OCI-LY1 (cell line): ENCODE measurements at regions not wholly inside any gene's neighbourhood (a gene's known extent, or its start where the extent isn't known, plus 50 kb on each side); places are given as distances from the start of the nearest gene placed in this dataset.

Source experiments
- H2AFZ ChIP-seq: fragments of 200-600 bp; sonication (generic), shearing (Covaris generic); 2 replicates; pipeline ENCODE4 v1.6.0; 2014; ENCODE audit warnings: antibody characterized with exemption, mild to moderate bottlenecking, low read length
- H3F3A ChIP-seq: fragments of 200-600 bp; sonication (generic), shearing (Covaris generic); 2 replicates; pipeline ENCODE4 v1.6.0; 2014; ENCODE audit warnings: mild to moderate bottlenecking, antibody characterized with exemption, low read length, moderate library complexity; ENCODE audit not compliant: insufficient read depth
- H3K27ac ChIP-seq: fragments of 200-600 bp; sonication (generic); 2 replicates; pipeline ENCODE4 v1.5.1; 2014; ENCODE audit warnings: low read length, mixed run types, mild to moderate bottlenecking, low read depth; ENCODE audit not compliant: poor library complexity, severe bottlenecking
- H3K27me3 ChIP-seq: fragments of 200-600 bp; sonication (generic); 2 replicates; pipeline ENCODE4 v1.6.0; 2014; ENCODE audit warnings: antibody characterized with exemption, mild to moderate bottlenecking, low read length, moderate library complexity; ENCODE audit not compliant: insufficient read depth
- H3K36me3 ChIP-seq: fragments of 200-600 bp; sonication (generic); 2 replicates; pipeline ENCODE4 v1.6.1; 2014; ENCODE audit warnings: mild to moderate bottlenecking, antibody characterized with exemption, low read length, moderate library complexity, mixed read lengths; ENCODE audit not compliant: insufficient read depth
- H3K4me1 ChIP-seq: fragments of 200-600 bp; sonication (generic); 2 replicates; pipeline ENCODE4 v1.5.1; 2014; ENCODE audit warnings: mild to moderate bottlenecking, low read length, moderate library complexity; ENCODE audit not compliant: insufficient read depth, severe bottlenecking
- H3K4me2 ChIP-seq: fragments of 200-600 bp; sonication (generic), shearing (Covaris generic); 2 replicates; pipeline ENCODE4 v1.6.1; 2014; ENCODE audit warnings: low read length
- H3K4me3 ChIP-seq: fragments of 200-600 bp; sonication (generic); 2 replicates; pipeline ENCODE4 v1.5.1; 2014; ENCODE audit warnings: low read length, low read depth, mild to moderate bottlenecking, mixed read lengths; ENCODE audit not compliant: poor library complexity, severe bottlenecking
- H3K79me2 ChIP-seq: fragments of 200-600 bp; shearing (Covaris generic); 2 replicates; pipeline ENCODE4 v1.6.1; 2016; ENCODE audit warnings: mixed run types, low read length, mixed read lengths; ENCODE audit not compliant: insufficient read depth
- H3K9ac ChIP-seq: fragments of 200-600 bp; sonication (generic), shearing (Covaris generic); 2 replicates; pipeline ENCODE4 v1.6.1; 2014; ENCODE audit warnings: mild to moderate bottlenecking, low read length, mixed read lengths
- H3K9me2 ChIP-seq: fragments of 200-600 bp; sonication (generic), shearing (Covaris generic); 2 replicates; pipeline ENCODE4 v1.6.1; 2014; ENCODE audit warnings: low read depth, mild to moderate bottlenecking, low read length, mixed read lengths
- H3K9me3 ChIP-seq: fragments of 200-600 bp; shearing (Covaris generic); 2 replicates; pipeline ENCODE4 v1.6.1; 2014; ENCODE audit warnings: low read length, mixed read lengths
- H4K20me1 ChIP-seq: fragments of 200-600 bp; sonication (generic), shearing (Covaris generic); 2 replicates; pipeline ENCODE4 v1.6.0; 2016; ENCODE audit warnings: mild to moderate bottlenecking, low read length; ENCODE audit not compliant: insufficient read depth
- CTCF ChIP-seq: fragments of 200-600 bp; sonication (generic), shearing (Covaris generic); IDR thresholded peaks from 2 replicates; pipeline ENCODE4 v1.5.1; 2017; ENCODE audit warnings: mild to moderate bottlenecking, antibody characterized with exemption, low read length, moderate library complexity, mixed read lengths
- EZH2 ChIP-seq: fragments of 200-600 bp; sonication (generic), shearing (Covaris generic); IDR thresholded peaks from 2 replicates; pipeline ENCODE4 v1.8.0; 2017; ENCODE audit warnings: borderline replicate concordance, mixed run types, mild to moderate bottlenecking, antibody characterized with exemption, low read length, moderate library complexity, mixed read lengths

- Histone ChIP-seq H3K36me3 (no peaks in the 10 kb centered on the region), H3K27me3 (no peaks in the 10 kb centered on the region), H3K9me2 (no peaks in the 10 kb centered on the region), H3K9ac (no peak overlapping the region), H3K4me3 (no peak overlapping the region), H3K27ac (no peak overlapping the region), H2AFZ (no peak overlapping the region), H3K79me2 (no peaks in the 10 kb centered on the region), H3K4me1 (no peaks in the 10 kb centered on the region), H3K9me3 (no peaks in the 10 kb centered on the region), H3F3A (no peaks in the 10 kb centered on the region), H3K4me2 (no peak overlapping the region), H4K20me1 (no peaks in the 10 kb centered on the region)
- TF ChIP-seq EZH2 (no peak), CTCF (no peak)
Measured at GRCh38 chr6:919500-919899, 226.6 kb upstream of the EXOC2 start.

- no peak overlapping the region for H3K4me2 ChIP-seq
- TF ChIP-seq EZH2 (no peak), CTCF (no peak)
- H3K9me2 ChIP-seq = no peaks in the 10 kb centered on the region
- no peak overlapping the region for H2AFZ ChIP-seq
- H3K9me3 ChIP-seq = no peaks in the 10 kb centered on the region
- no peaks in the 10 kb centered on the region for H3F3A ChIP-seq
- no peaks in the 10 kb centered on the region for H3K4me1 ChIP-seq
- no peak overlapping the region for H3K27ac ChIP-seq
- H3K27me3 ChIP-seq = no peaks in the 10 kb centered on the region
- no peak overlapping the region for H3K9ac ChIP-seq
- H3K36me3 ChIP-seq = no peaks in the 10 kb centered on the region
- H3K79me2 ChIP-seq = no peaks in the 10 kb centered on the region
- no peak overlapping the region for H3K4me3 ChIP-seq
- no peaks in the 10 kb centered on the region for H4K20me1 ChIP-seq
Measured at GRCh38 chr6:917939-918338, 225.0 kb upstream of the EXOC2 start.

GRCh38 chr6:917296-917695 is 224.4 kb upstream of the EXOC2 start:
- H3K4me2 ChIP-seq = no peak overlapping the region
- no peaks in the 10 kb centered on the region for H3F3A ChIP-seq
- H3K36me3 ChIP-seq = no peaks in the 10 kb centered on the region
- H3K27ac ChIP-seq = no peak overlapping the region
- no peak overlapping the region for H3K4me3 ChIP-seq
- H3K79me2 ChIP-seq = no peaks in the 10 kb centered on the region
- H3K9me3 ChIP-seq = no peaks in the 10 kb centered on the region
- H2AFZ ChIP-seq = no peak overlapping the region
- H3K4me1 ChIP-seq = no peaks in the 10 kb centered on the region
- H3K9ac ChIP-seq = no peak overlapping the region
- TF ChIP-seq EZH2 (no peak), CTCF (no peak)
- no peaks in the 10 kb centered on the region for H4K20me1 ChIP-seq
- H3K9me2 ChIP-seq = no peaks in the 10 kb centered on the region
- no peaks in the 10 kb centered on the region for H3K27me3 ChIP-seq
